Smooth muscle cell (in vitro differentiated cells): ENCODE measurements at regions not wholly inside any gene's neighbourhood (a gene's known extent, or its start where the extent isn't known, plus 50 kb on each side); places are given as distances from the start of the nearest gene placed in this dataset.

Experiments
- DNase-seq: peaks from one replicate; lab custom pipeline; 2025; ENCODE audit not compliant: unreplicated experiment; lab: John Stamatoyannopoulos, UW
- H2AFZ ChIP-seq: fragments of 200-600 bp; sonication (generic); 2 replicates; pipeline ENCODE4 v1.6.0; 2016; ENCODE audit warnings: antibody characterized with exemption, low read depth, mild to moderate bottlenecking
- H3F3A ChIP-seq: fragments of 200-600 bp; sonication (generic); 2 replicates; pipeline ENCODE4 v1.6.0; 2017; ENCODE audit warnings: antibody characterized with exemption, low read depth
- H3K27ac ChIP-seq: fragments of 200-600 bp; sonication (generic); 2 replicates; pipeline ENCODE4 v1.5.1; 2016; ENCODE audit warnings: low read depth, mild to moderate bottlenecking
- H3K27me3 ChIP-seq: fragments of 200-600 bp; sonication (generic); 2 replicates; pipeline ENCODE4 v1.6.1; 2016; ENCODE audit warnings: low read depth, mild to moderate bottlenecking
- H3K36me3 ChIP-seq: fragments of 200-600 bp; sonication (generic); 2 replicates; pipeline ENCODE4 v1.5.1; 2016; ENCODE audit warnings: low read depth
- H3K4me1 ChIP-seq: fragments of 200-600 bp; sonication (generic); 2 replicates; pipeline ENCODE4 v1.5.1; 2016; ENCODE audit warnings: low read depth
- H3K4me2 ChIP-seq: fragments of 200-600 bp; sonication (generic); 2 replicates; pipeline ENCODE4 v1.6.0; 2016; ENCODE audit warnings: mild to moderate bottlenecking
- H3K4me3 ChIP-seq: fragments of 200-600 bp; sonication (generic); 2 replicates; pipeline ENCODE4 v1.5.1; 2016; ENCODE audit warnings: mild to moderate bottlenecking
- H3K79me2 ChIP-seq: fragments of 200-600 bp; sonication (generic); 2 replicates; pipeline ENCODE4 v1.6.0; 2016; ENCODE audit warnings: low read depth, mild to moderate bottlenecking
- H3K9ac ChIP-seq: fragments of 200-600 bp; sonication (generic); 2 replicates; pipeline ENCODE4 v1.6.0; 2016; ENCODE audit warnings: low read depth
- H3K9me3 ChIP-seq: fragments of 200-600 bp; sonication (generic); replicated peaks from 2 replicates; pipeline ENCODE4 v1.5.1; 2016; ENCODE audit warnings: low read depth
- H4K20me1 ChIP-seq: fragments of 200-600 bp; sonication (generic); 2 replicates; pipeline ENCODE4 v1.6.0; 2016; ENCODE audit warnings: low read depth
- CTCF ChIP-seq: fragments of 200-600 bp; sonication (generic); IDR thresholded peaks from 2 replicates; pipeline ENCODE4 v1.5.1; 2017; ENCODE audit warnings: borderline replicate concordance, mild to moderate bottlenecking, antibody characterized with exemption; ENCODE audit not compliant: insufficient read depth, poor library complexity, severe bottlenecking
- WGBS: methylation state at CpG from one replicate; pipeline ENCODE4 v1.1.7; 2016; ENCODE audit warnings: low lambda C conversion rate; 5-methylcytosine and 5-hydroxymethylcytosine counted together

- H3K4me1 ChIP-seq: peaks cover 16% of the 10 kb centered on the region
- WGBS: 95% methylated on average over 2 of the region's 2 CpGs
- H3K4me3 ChIP-seq: no peak overlapping the region
- no peak for DNase-seq
- no peaks in the 10 kb centered on the region for H3K79me2 ChIP-seq
- H4K20me1 ChIP-seq: no peaks in the 10 kb centered on the region
- no peak overlapping the region for H2AFZ ChIP-seq
- no peak overlapping the region for H3K4me2 ChIP-seq
- peaks cover 16% of the 10 kb centered on the region for H3F3A ChIP-seq
- no peak overlapping the region for H3K9ac ChIP-seq
- no peak overlapping the region for H3K27ac ChIP-seq
- H3K27me3 ChIP-seq: no peaks in the 10 kb centered on the region
- no peak for TF ChIP-seq CTCF
- no peaks in the 10 kb centered on the region for H3K9me3 ChIP-seq
- no peaks in the 10 kb centered on the region for H3K36me3 ChIP-seq
Measured at GRCh38 chr6:150697515-150697914, 97.8 kb downstream of the PLEKHG1 start.

GRCh38 chr6:150698391-150698790 is 98.7 kb downstream of the PLEKHG1 start:
- Histone ChIP-seq H3K4me2 (no peak overlapping the region), H3K4me1 (peaks cover 16% of the 10 kb centered on the region), H3K4me3 (no peak overlapping the region), H4K20me1 (no peaks in the 10 kb centered on the region), H3K79me2 (no peaks in the 10 kb centered on the region), H3F3A (peaks cover 16% of the 10 kb centered on the region), H3K27ac (no peak overlapping the region), H3K9me3 (no peaks in the 10 kb centered on the region), H3K9ac (no peak overlapping the region), H3K36me3 (no peaks in the 10 kb centered on the region), H2AFZ (no peak overlapping the region), H3K27me3 (no peaks in the 10 kb centered on the region)
- 89% methylated on average over 6 of the region's 6 CpGs for WGBS
- no peak for DNase-seq
- TF ChIP-seq CTCF: no peak

- H3K36me3 ChIP-seq: no peaks in the 10 kb centered on the region
- H3F3A ChIP-seq: no peaks in the 10 kb centered on the region
- H3K27me3 ChIP-seq: no peaks in the 10 kb centered on the region
- H4K20me1 ChIP-seq: no peaks in the 10 kb centered on the region
- no peak overlapping the region for H2AFZ ChIP-seq
- H3K9ac ChIP-seq: no peak overlapping the region
- no peak overlapping the region for H3K4me2 ChIP-seq
- H3K9me3 ChIP-seq: no peaks in the 10 kb centered on the region
- H3K79me2 ChIP-seq: no peaks in the 10 kb centered on the region
- H3K4me3 ChIP-seq: no peak overlapping the region
- TF ChIP-seq CTCF: no peak
- WGBS: 90% methylated on average over 6 of the region's 6 CpGs
- no peak for DNase-seq
- H3K4me1 ChIP-seq: no peaks in the 10 kb centered on the region
- H3K27ac ChIP-seq: no peak overlapping the region
Measured at GRCh38 chr6:150702675-150703074, 103.0 kb downstream of the PLEKHG1 start.

GRCh38 chr6:150704447-150705192 is 104.9 kb downstream of the PLEKHG1 start:
- no peak for TF ChIP-seq CTCF
- H4K20me1 ChIP-seq: no peaks in the 10 kb centered on the region
- H3K4me3 ChIP-seq: no peak overlapping the region
- no peaks in the 10 kb centered on the region for H3K79me2 ChIP-seq
- 89% methylated on average over 6 of the region's 6 CpGs for WGBS
- no peaks in the 10 kb centered on the region for H3F3A ChIP-seq
- no peak overlapping the region for H3K9ac ChIP-seq
- H3K4me2 ChIP-seq: no peak overlapping the region
- H2AFZ ChIP-seq: no peak overlapping the region
- peaks cover 6% of the 10 kb centered on the region for H3K27me3 ChIP-seq
- no peaks in the 10 kb centered on the region for H3K36me3 ChIP-seq
- H3K9me3 ChIP-seq: no peaks in the 10 kb centered on the region
- H3K27ac ChIP-seq: peak overlapping the region; percentile 40
- no peaks in the 10 kb centered on the region for H3K4me1 ChIP-seq
- DNase-seq: no peak
